ENCODE measurements at regions not wholly inside any gene's neighbourhood (a gene's known extent, or its start where the extent isn't known, plus 50 kb on each side); places are given as distances from the start of the nearest gene placed in this dataset.
A peak's percentile ranks its signal among the peaks of the same experiment; 100 is the strongest.
"Not testable (repeated sequence)": the region's sequence is repeated elsewhere in the genome, so short reads cannot be mapped to it uniquely, and the experiment has no call there.

DNA sequence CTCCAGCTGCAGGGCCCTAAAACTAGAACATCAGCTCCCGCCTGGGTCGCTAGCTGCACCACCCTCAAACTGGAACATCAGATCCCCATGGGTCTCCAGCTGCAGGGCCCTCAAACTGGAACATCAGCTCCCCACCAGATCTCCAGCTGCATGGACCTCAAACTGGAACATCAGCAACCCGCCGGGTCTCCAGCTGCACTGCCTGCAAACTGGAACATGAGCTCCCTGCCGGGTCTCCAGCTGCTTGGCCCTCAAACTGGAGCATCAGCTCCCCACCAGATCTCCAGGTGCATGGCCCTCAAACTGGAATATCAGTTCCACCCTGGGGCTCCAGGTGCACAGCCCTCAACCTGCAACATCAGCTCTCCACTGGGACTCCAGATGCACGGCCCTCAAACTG is 82.7 kb downstream of the TFRC start:
- DNase-seq (ENCODE audit: low read depth), result not testable (repeated sequence)

DNA sequence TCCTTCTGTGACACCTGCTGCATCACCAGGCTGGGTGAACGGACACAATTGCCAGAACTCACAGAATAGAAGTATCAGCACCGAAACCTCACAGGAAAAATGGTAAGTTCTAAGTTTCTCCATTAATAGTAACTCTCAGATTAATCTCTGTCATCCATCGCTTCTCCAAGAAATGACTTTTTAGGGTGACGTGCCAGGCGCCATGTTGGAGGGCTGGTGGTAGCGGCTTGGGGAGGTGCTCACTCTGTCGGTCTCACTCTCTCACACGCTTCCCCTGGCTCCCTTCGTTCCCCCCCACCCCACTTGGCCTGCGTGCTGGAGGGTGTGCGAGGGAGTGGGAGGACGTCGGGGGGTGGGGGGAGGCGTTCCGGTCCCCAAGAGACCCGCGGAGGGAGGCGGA is 85.6 kb downstream of the TFRC start:
- not testable (repeated sequence) for DNase-seq (ENCODE audit: low read depth)

DNA sequence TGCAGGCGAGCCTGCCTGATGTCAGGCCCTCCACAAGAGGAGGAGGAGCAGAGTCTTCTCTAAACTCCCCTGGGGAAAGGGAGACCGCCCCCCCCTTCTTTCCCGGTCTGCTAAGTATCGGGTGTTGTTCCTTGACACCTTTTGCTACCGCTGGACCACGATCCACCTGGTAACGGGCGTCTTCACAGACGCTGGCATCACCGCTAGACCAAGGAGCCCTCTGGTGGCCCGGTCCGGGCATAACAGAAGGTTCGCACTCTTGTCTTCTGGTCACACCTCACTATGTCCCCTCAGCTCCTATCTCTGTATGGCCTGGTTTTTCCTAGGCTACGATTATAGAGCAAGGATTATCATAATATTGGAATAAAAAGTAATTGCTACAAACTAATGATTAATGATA is 86.0 kb upstream of the TNK2 start:
- not testable (repeated sequence) for DNase-seq (ENCODE audit: low read depth)

DNA sequence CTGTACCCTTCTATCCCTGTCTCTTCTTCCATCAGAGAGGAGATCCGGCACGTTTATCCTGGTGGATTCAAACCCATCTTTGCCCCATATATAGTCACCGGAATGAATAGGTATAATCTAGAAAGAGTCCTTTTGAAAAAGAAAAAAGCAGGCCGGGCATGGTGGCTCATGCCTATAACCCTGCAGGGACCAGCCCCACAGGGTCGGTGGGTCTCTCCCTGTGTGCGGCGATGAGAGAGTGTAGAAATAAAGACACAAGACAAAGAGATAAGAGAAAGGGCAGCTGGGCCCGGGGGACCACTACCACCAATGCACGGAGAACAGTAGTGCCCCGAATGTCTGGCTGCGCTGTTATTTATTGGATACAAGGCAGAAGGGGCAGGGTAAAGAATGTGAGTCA is 85.3 kb upstream of the TNK2 start:
- DNase-seq (ENCODE audit: low read depth), result not testable (repeated sequence)

DNA sequence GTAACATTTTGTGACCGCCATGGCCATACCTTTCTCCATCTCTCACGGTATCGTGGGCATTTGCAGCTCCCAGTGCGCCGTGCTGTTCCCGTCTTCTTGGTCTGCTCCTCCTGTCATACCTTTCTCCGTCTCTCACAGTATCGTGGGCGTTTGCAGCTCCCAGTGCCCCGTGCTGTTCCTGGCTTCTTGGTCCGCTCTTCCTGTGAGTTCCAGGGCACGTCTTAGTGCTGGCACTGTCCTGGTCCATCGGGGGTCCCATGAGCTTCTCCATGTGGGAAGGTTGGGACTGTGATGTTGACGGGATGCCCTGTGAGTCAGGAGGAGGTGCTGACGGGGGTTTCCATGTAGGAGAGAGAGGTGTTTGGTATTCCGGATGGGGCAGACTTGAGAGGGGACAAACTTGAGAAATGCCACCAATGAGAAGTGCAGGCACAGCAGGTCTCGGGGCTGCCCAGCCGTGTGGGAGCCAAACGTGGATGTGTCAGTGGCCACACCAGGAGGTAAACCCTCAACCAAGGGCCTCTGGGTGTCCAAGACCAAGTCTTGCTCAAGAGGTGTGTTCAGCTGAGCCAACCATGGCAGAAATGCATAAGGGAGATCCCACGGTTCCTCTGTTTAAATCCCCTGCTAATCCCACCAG is 84.7 kb upstream of the TNK2 start:
- not testable (repeated sequence) for DNase-seq (ENCODE audit: low read depth)

DNA sequence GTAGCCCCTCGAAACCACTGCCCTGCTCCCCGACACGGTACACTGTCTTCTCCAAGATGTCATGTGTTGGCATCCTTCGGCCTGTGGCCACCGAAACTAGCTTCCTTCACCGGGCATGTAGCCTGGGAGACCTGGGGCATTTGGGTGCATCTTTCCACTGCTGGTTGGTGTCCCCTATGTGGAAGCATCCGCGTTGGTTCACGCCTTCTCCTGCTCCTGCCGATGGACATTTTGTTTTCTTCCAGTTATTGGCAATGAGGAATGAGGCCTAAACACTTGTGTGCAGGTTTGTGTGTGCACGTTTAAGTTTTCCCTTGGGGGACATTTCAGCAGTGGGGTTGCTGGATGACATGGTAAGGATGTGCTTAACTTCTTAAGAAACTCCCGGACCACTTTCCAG is 83.6 kb upstream of the TNK2 start:
- DNase-seq (ENCODE audit: low read depth), result not testable (repeated sequence)

DNA sequence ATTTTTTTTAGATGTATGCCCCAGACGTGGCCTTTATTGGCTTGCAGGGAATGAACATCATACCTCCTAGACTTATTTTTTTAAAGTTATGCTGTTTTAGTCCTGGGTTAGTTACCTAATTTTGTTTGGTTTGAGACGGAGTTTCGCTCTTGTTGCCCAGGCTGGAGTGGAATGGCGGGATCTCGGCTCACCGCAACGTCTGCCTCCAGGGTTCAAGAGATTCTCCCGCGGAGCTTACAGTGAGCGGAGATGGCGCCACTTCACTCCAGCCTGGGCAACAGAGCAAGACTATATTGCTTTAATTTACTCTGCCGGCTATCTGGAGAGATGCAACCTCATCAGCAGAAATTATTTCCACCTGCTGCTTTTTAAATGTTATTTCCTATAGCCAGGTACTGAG is 82.9 kb upstream of the TNK2 start:
- not testable (repeated sequence) for DNase-seq (ENCODE audit: low read depth)

DNA sequence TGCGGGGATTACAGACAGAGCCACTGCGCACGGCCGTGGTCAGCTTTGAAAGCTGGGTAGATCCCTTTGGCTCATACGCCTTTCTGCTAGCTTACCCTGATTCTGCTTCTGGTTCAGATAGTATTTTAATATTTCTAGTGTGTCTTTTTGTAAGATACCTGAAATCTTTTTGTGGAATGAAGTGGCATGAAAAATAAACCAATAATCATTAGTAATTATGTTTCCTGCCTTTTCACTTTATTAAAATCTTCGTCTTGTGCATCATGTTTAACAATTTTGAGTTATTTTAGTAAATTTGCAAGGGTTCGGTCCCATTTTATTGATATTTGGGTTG is 82.5 kb upstream of the TNK2 start:
- not testable (repeated sequence) for DNase-seq (ENCODE audit: low read depth)

DNA sequence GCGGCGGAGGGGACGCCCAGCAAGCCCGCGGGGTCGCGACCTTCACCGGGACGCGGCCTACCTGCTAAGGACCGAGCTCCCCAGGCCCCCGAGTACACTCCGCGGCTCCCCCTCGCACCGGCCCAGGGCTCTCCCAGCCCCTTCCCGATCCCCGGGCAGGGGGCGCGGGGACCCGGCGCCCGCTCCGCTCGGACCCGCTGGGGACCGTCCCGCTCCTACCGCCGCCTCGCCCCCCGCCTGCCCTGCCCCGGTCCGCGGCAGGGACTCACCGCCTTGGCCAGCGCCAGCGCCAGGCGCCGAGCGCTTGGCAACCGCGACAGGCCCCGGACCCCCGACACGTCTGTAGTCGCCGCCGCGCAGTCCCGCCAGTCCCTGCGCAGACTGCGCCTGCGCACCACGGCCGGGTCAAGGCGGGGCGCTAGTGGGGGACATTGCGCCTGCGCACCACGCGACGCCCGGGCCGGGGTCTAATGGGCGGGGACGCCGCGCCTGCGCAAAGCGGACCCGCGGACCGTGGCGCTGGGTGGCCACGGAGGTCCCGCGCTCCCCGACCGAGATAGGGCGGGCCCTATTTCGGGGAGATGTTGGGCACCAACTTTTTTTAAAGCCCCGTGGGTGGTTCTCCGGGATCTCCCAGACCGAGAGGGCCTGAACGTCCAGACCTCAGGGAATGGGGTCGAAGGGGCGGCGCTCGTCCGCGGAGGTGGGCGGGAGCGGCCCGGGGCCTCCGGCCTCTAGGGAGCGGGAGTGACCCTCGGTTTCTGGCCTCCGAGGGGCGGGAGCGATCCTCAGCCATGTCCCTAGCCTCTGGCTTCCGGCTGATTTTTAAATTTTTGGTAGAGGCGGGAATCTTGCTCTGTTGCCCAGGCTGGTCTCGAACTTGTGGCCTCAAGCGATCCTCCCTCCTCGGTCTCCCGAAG is 81.8 kb upstream of the TNK2 start:
- peak; percentile 56 for DNase-seq (ENCODE audit: low read depth)

DNA sequence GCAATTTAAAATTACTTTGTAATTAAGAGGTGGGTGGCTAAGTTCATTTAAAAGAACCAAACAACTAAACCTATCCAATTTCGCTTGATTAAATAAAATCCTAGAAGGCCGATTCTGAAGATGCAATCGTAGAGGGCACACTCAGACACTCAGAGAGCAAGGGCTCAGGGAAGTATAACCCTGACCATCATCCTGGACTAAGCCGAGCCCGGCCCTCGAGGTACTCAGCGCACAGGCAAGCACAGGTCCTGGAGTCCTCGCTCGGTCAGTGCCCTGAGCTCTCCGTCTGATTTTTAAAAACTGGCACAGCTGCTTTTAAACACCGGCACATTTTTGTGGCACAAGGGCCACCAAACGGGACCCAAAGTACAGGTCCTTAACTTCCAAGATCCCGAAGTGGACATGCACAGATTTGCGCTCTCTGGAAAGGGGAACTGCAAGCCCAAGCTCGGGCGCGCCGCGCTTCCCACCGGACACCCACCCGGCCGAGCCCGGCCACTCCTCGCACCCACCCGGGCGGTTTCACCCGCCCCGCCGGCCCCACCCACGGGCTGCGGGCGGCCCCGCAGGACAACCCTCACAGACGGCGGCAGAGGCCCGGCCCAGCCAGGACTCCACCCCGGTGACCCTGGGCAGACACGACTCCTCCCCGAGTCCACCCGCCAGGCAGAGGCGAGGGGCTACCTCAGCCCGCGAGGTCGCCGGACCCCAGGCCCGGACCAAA is 81.0 kb upstream of the TNK2 start:
- not testable (repeated sequence) for DNase-seq (ENCODE audit: low read depth)

DNA sequence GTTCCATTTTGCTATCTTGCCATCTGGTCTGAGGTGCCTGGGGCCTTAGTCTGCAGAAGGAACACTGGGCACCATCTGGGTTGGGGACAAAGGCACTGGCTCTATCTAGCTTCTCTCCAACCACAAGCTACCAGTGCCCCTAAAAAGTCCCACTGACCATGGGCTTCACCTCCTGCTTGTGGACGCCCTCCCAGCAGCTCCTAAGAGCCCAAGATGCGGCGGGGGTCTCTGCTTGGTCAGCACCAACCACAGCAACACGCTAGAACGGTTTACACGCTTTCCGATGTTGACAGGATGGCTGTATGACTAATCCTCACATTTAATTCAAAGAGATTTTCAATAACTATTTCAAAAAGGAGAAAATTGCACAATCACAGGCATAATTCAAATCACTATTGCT is 80.4 kb upstream of the TNK2 start:
- DNase-seq (ENCODE audit: low read depth), result not testable (repeated sequence)

DNA sequence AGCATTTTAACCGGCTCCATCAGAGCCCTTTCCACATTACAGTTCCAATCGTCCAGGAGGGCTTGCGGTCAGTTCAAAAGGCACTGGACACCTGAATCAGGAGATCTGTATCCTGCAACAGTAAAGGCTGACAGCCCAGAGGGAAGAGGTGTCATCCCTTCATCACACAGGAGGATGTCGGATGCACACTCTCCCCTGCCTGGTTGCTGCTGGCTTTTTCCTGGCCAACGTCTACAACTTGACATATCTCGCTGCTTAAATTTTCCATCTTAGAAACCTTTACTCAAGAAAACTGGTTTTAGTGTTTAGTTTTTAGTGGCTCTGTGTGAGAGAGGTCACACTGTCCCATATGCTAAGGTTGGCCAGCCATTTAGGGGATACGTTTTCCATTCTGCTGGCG is 78.7 kb upstream of the TNK2 start:
- not testable (repeated sequence) for DNase-seq (ENCODE audit: low read depth)

DNA sequence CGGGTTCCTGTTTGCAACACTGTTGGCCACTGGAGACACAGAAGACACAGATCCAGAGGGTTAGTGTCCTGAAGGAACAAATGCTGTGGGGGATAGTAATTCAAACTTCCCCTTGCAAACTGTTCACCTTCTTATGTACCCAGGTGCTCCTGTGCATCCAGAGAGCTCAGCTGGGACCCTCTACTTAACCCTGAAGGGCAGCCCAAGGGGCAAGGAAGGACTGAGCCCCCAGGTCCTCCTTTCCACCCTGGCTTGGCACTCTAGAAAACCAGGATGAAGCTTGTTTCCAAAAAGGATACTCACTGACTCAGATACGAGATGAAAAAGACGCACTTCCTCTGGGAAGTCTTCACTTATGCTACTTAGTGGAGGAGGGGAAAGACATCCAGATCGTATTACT is 78.2 kb upstream of the TNK2 start:
- not testable (repeated sequence) for DNase-seq (ENCODE audit: low read depth)

DNA sequence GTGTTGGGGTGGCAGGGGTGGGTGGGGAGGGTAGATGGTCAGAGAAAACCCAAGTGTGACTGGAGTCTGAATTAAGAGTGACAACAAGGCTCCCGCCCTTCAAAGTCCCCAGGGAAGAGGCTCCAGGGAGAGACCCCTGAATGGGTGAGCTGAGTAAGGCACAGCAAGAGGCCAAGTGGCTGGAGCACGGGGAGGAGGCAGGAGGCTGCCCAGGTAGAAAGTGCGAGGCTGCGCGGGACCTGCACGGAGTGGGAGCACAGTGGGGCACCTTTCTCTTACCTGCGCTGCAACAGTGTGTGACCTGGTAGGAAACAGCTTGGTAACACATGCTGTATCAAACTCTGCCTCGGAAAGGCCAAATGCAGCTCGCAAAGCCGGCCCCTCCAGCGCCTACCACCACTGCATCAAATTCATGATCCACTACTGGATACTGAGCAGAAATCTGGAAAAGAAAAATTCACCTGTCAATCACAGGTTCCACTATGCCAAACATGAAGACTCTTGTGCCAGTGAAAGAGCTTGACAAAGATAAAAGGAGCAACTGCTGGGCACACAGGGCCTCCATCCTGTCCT is 77.1 kb upstream of the TNK2 start:
- not testable (repeated sequence) for DNase-seq (ENCODE audit: low read depth)

DNA sequence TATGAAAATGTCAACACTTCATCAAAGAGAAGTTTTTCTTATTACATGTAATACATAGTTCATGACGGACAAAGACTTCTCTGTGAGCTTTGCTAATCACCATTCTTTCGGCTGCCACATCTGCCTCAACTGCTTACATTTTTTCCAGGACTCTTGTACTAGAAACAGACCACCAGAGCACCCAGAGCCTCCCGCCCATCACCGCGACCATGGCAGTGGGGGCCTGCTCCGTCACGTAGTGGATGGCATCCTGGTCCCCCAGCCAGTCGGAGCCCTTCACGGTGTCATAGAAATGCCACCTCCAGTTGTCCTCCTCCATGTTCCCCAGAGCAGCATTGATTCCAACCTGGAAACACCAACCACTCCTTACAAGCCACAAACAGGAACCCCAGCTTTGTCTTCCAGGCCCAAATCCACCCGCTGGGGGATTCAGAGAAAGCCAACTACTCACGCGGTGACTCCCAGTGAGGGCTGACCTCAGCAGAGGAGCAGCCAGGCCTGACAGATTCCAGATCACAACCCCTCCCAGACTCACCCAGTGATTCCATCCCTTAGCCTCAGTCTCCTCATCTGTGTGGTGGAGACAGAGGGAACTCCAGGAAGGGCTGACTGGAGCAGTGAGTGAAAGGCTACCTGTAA is 76.2 kb upstream of the TNK2 start:
- DNase-seq (ENCODE audit: low read depth), result not testable (repeated sequence)

DNA sequence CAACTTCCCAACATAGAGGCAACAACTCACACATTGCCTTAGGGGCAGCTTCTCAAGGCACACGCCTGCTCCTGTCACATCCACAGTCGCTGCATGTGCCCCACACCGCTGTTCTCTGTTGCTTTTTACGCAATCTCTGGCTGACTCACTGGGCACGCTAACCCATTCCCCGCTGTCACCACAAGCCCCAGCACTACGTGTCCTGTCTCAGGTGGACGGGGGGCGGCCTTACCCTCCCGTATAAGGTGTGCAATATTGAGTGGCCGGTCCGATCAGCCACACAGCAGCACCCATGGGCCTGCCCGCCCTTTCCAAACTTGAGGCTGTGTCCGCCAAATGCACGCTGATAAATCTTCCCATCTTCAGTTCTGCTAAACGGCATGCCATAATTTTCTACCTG is 75.5 kb upstream of the TNK2 start:
- not testable (repeated sequence) for DNase-seq (ENCODE audit: low read depth)

DNA sequence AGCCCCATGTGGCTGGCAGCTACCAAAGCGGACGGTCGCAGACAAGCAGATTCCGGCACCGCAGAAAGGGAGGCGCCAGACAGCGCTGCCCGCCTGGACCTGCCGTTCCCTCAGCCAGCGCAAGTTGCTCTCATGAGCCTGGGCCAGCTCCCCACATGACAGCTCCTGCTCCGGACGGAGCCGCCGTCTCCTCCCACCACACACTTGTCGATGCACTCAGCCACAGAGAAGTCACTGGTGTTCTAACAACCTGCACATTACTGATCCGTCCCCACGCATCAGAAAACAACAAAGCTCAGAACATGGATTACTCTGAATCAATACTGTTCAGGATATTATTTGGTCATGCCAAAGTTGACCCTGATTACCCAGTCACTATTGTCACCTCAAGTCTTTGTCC is 74.4 kb upstream of the TNK2 start:
- not testable (repeated sequence) for DNase-seq (ENCODE audit: low read depth)

DNA sequence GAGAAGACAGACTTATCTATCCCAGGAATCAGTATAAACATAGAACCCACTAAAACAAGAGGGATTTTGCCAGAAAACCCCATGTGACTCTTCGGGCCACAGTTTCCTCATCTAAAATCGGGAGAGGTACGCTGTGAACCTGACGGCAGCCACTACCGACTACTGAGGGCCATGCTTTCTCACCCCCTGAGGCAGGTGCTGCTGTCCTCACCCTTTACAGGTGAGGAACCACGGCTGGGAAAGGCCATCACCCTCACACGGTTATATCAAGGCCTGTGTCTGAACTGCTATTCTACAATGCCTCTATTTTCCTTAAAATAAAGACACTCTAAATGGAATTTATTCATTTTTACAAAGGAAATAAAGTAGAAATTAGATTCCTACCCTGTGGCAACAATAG is 73.4 kb upstream of the TNK2 start:
- DNase-seq (ENCODE audit: low read depth), result not testable (repeated sequence)

DNA sequence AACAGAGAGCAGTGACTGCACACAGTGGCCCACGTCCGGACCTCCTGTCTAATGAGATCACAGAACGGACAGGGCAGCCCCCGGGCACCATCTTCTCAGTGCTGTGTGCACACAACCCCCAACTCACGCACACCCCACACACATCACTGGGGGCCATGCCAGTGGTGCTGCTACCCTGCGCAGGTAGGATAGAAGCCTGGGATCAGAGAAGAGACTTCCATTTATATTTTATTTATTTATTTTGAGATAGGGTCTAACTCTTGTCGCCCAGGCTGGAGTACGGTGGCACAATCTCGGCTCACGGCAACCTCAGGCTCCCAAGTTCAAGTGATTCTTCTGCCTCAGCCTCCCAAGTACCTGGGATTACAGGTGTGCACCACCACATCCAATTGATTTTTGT is 71.5 kb upstream of the TNK2 start:
- not testable (repeated sequence) for DNase-seq (ENCODE audit: low read depth)

DNA sequence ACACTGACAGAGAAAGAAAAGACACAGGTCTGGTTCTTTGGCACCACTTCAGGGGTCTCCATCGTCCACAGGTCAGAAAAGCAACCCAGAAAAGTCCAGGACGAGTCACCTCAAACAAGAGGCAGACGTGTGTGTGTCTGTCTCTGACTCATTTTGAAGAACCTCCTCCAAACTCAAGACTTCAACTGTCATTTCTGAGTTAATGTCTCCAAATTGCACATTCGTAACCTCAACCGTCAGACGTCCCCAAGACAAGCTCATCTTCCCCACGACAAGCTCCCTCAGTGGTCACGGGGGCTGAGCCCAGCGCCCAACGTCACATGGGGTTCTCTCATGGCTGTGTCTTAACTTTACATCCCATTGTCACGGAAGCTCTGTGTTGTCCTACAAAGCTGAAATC is 70.2 kb upstream of the TNK2 start:
- not testable (repeated sequence) for DNase-seq (ENCODE audit: low read depth)

DNA sequence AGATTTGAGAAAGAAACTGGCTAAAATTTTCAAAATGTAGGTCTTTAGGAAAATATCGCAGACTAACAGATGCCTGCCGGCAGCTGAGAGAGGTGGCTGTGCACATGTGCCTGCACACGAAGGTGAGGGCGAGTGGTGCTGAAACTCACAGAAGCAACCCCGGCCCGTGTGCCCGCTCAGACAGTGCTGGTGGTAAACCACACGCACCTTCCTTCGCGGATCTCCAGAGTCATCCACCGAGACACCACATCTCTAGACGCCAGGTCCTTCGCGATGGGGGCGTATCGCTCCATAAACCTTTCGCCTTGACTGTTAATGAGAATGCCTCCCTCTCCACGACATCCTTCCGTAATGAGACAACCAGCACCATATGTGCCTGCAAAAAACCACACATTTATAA is 68.5 kb upstream of the TNK2 start:
- DNase-seq (ENCODE audit: low read depth), result not testable (repeated sequence)

DNA sequence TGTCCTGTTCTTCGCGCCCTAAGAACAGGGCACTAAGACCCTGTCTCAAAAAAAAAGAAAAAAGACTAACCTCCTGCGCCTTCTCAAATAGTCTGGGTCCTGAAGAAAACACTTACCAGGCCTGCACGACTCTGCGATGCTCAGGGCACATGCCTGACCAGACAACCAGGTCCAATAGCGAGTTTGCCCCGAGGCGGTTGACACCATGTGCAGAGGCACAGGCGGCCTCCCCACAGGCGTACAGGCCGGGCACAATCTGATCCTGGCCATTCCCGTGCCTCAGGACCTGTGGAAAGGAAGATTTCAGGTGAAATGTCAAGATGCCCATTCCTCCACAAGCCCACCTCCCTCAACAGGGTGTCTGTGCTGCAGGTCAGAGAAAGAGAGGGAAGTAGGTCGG is 65.9 kb upstream of the TNK2 start:
- not testable (repeated sequence) for DNase-seq (ENCODE audit: low read depth)
